GM18873 (cell line): ENCODE measurements at regions not wholly inside any gene's neighbourhood (a gene's known extent, or its start where the extent isn't known, plus 50 kb on each side); places are given as distances from the start of the nearest gene placed in this dataset.
"Not testable (repeated sequence)": the region's sequence is repeated elsewhere in the genome, so short reads cannot be mapped to it uniquely, and the experiment has no call there.

Experiments
- ATAC-seq: cut with Tn5 transposase; IDR thresholded peaks from one replicate; pipeline ENCODE4 v1.9.1; 2021; ENCODE audit warnings: mild to moderate bottlenecking, moderate library complexity, moderate number of reproducible peaks; ENCODE audit not compliant: unreplicated experiment, low FRiP score

DNA sequence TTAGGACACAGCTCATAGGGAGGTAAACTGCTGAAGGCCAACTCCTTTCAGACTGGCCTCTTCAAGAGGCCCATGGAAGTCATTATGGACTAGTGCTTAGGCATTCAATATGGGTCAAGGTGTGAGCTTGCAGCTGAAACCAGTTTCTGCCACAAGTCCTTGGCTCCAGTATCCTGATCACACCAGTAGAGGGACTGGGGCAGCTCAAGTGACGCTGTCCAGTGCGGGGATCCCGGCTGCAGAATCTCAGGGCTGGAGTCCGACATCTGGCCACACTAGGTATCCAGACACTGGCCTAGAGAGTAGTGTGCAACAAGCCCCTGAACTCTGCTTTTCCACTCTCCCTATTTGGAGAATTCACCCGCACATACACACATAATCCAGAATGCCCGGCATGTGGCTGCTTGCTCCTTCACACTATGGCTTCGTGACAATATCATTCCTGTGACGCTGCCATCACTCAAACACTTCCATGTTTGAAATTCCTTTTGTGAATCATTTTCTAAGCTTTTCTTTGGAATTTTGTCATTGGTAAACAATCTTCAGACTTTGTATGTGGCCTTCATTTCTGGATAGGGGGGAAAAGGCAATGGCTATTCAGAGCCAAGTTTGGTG is 425.1 kb downstream of the EFNB2 start:
- no peak for ATAC-seq

DNA sequence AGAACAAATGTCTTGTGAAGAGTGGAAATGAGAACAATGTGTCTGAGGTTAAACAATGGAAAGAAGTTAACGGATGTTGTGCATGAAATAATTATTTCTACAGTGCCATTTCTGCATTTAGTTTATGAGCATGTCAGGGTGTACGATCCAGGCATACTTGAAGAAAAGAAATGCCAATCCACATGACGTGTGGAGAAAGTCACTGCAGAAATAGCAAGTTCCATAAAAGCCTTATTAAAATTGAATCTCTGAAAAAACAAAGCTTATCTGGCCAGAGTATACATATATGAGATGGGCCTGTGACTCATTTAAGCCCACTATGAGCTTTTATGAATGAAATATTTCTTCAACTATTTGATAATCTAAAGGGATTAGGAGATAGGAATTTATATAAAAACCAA is 426.1 kb downstream of the EFNB2 start:
- ATAC-seq = no peak

DNA sequence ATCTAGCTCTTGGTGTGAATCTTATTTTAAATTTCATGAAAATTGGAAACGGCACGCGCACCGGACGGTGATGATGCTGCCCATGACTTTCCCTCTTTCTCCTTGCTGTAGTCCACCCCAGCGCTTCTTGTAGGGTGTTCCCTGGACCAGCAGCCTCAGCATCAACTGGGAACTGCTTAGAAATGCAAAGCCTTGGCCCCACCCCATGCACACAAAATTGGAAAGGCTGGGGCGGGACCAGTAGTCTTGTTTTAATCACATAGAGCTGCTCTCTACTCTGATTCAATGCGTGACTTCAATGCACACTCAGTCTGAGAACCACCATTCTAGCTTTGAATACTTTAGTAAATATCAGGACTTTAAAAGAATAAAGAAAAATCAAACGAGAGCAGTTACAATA is 427.1 kb downstream of the EFNB2 start:
- ATAC-seq = no peak

DNA sequence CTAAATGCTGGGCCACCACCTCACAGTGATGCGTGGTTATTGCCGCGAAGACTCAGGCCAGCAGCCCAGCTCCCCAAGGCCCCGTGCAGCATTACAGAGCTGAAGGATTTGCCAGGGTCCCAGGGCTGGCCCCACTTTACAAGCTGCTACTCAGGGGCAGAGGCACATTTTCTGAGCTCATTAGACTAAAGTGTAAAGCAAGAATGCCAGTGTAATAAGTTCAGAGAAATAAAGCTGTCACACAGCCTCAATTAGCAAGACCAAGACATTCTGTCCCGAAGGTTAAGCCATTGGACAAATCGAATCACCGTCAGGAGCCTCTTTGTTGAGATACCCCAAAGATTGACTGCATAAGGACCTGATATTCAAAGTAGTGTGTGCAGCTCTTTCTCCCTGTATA is 428.4 kb downstream of the EFNB2 start:
- ATAC-seq = no peak

DNA sequence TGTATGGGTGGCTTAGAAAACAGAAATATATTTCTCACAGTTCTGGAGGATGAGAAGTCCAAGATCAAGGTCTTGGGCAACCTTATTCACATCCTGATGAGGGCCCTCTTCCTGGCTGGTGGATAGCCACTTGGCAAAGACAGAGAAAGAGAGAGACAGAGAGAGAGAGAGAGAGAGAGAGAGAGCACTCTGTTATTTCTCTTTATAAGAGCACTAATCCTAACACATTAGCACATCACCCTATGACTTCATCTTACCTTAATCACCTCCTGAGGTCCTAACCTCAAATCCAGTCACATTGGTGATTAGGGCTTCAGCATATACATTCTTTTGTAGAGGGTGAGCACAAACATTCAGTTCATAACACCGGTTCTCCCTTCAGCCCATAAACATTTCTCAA is 430.3 kb downstream of the EFNB2 start:
- ATAC-seq = no peak

DNA sequence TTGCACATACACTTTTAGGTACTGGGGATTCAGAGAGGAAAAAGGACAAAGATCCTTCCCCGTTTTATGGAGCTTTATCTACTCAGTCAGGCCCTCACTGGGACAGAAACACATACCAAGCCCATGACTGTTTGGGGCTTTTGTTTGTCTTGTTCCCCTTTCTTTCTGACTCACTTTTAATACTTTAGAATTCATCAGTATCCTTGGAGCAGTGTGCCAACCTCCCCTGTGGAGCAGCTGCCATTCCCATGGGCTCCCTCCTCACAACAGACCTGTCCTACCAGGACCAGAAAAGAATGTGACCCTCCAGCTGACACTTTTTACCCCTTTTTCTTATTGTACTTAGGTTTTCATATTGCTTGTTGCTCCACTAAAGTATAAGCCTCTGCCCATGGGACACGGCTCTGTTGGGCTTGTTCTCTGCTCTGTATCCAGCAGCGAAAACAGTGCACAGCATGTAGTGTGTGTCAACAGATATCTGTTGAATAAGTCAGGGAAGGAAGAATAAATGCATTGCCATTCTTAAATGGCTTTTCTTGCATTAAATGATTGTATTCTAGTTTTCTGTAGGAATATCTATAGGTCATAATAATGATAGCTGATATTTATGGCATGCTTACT is 431.1 kb downstream of the EFNB2 start:
- ATAC-seq = no peak

DNA sequence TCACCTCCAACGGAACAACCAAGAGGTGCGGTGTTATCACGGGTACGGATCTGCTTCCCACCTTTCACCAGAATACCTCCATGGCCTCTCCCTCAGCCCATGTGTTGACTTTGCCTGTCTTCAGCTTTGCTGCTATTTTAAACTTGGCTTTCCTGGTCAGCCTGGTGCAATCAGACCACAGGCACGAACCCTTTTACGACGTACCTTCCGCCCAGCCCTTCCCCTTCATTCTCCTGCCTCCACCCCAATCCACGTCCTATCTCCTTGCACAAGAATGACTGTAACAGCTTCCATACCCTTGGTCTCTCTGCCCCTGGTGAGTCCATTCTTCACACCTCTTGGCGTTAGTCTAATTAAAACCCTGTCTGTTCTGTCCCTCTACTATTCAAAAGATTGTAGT is 431.7 kb downstream of the EFNB2 start:
- ATAC-seq = no peak

- ATAC-seq = no peak
Measured at GRCh38 chr13:106102786-106103185, 432.7 kb downstream of the EFNB2 start.

GRCh38 chr13:106101201-106101600 is 434.3 kb downstream of the EFNB2 start:
- no peak for ATAC-seq

DNA sequence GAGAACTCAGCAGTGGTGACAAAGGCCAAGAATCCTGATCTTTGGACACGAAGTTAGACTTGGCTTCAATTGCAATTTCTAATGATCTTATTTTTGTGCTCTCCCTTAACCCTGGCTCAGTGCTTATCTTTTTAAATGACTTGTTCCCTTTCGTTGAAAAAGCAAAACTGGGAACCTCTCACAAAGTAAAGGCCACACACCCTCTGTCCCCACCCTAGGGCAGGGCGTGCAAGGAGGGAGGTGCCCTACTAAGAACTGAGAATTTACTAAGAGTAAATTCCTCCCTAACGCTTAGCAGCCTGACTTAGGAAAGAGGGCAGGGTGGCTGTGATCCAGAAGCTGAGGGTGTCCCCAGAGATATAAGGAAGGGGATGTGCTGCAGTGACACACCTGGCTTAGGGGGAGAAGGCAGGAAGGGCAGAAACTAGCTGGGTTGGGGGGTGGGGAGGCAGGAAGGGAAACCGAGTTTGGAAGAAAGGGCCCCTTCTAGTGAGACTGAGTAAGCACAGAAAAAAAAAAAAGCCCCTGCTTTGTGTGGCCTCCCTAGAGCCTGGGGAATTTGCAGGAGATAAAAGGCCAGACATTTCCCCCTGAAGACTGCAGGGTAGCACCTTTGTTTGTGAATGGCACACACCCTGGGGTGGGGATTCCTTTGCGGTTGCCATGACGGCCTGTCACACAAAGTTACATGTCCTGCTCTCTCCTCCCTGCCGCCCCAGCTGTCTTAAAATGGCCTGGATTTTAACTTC is 435.1 kb downstream of the EFNB2 start:
- ATAC-seq = no peak

- no peak for ATAC-seq
Measured at GRCh38 chr13:106099765-106100164, 435.7 kb downstream of the EFNB2 start.

DNA sequence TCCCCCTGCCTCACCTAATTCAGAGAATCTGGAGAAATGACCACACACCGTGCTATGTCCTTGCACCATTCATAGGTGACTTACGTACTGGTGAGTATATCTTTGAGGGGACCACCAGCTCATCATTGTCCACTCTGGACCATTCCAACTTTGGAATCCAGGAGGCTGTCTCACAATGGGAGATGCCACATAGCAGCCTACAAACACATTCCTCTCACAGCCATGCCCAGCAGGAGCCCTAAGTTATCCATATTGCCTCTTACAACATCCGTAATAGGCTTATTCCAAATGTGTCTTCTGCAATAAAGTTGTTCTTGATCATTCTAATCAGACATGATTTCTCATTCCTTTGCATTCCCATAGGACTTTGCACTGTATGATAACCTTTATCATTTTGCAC is 436.7 kb downstream of the EFNB2 start:
- no peak for ATAC-seq

DNA sequence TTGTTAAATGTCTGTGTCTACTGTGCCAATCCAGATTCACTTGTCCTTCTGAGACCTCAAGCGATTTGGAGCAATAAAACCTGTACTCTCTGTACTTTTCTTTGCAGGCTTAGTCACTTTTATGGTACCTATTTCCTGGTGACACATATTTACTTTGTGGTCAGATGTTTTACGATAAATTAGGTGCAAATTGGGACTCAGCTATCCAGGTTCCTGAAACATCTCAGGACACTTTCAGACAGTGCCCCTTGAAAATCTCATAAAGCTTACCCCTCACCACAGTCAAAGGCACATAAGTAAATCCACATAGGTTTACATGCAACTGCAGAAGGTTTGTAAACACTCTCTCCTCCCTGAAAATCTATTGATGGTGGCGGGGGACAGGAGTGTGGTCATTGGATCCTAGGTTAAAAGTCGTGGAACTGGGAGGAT is 438.8 kb downstream of the EFNB2 start:
- no peak for ATAC-seq

- ATAC-seq = no peak
Measured at GRCh38 chr13:106095919-106096318, 439.5 kb downstream of the EFNB2 start.

GRCh38 chr13:106095406-106095805 is 440.1 kb downstream of the EFNB2 start:
- no peak for ATAC-seq

- no peak for ATAC-seq
Measured at GRCh38 chr13:106090001-106090400, 445.5 kb downstream of the EFNB2 start.

- no peak for ATAC-seq
Measured at GRCh38 chr13:106089261-106089980, 446.0 kb downstream of the EFNB2 start.

DNA sequence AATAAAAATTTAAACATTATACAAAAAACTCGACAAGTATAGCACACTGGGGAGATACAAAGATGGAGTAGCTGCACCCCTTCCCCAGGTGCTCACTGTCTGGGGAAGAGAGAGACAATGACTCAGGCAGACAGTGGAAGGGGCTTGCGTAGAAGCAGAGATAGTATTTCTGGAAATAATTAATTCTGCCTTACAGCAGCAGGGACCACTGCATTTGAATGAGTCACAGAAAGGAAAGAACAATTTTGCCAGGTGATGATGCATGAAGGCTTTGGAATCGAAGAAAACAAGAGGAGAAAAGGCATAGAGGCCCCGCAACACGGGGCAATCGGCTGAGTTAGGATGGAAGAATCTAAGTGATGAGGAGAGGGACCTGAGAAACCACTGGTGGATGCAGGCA is 447.4 kb downstream of the EFNB2 start:
- no peak for ATAC-seq

GRCh38 chr13:106087201-106087600 is 448.3 kb downstream of the EFNB2 start:
- ATAC-seq = no peak

DNA sequence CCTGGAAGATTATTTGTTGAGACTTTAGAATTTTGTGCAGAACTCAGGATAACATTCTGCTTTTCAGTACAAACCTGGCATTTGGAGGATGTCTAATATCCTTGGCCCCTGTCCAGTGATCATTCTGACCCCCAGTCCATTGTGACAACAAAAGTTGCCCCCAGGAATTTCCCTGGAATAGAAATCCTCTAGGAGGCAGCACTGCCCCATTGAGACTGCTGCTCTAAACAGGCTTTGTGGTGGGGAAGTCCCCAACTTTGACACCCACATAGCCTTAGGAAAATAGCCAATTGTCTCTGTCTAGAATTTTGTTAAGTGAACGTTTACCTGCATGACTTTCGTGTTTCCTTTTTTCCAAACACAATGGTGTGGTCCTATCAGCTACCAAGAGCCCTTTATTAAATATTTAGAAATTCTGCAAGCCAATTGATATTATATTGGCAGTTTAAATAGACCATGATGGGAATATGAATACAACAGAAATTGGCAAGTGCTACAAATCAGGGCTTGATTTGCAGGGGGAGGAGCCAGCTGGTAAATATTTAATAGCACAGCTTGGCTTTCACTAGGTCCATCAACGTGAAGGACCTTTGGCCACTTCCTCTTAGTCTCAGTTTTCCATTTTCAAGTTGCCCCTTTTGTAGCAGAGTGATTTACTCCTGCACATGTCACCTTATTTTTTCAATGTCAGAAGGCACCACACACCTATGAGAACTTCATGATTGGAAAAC is 451.7 kb downstream of the EFNB2 start:
- ATAC-seq = no peak

GRCh38 chr13:106081221-106081620 is 454.2 kb downstream of the EFNB2 start:
- not testable (repeated sequence) for ATAC-seq
